K562 (cell line): ENCODE measurements at regions not wholly inside any gene's neighbourhood (a gene's known extent, or its start where the extent isn't known, plus 50 kb on each side); places are given as distances from the start of the nearest gene placed in this dataset.

Experiments used
- ATAC-seq: fragments of 200-7000 bp; cut with Tn5 transposase; 3 replicates; pipeline ENCODE4 v1.9.1; 2020; ENCODE audit warnings: moderate library complexity
- BruUV-seq: library from RNA; stranded (reverse); fragments of 400-500 nt; replicated peaks from 2 replicates; lab custom pipeline; 2021; lab: Mats Ljungman, UMichigan
- CTCF ChIA-PET: fragments of 300-600 bp; formaldehyde crosslinking; extraction: SDS; loops from one replicate; lab custom pipeline; 2021; ENCODE audit warnings: low intra/inter-chr PET ratio; lab: Yijun Ruan, JAX
- POLR2A ChIA-PET: fragments of 300-600, 350-650 bp; sonication (Branson Sonifier 250); formaldehyde crosslinking; extraction: SDS; loops from one replicate; lab custom pipeline; 2021; ENCODE audit warnings: antibody characterized with exemption, inconsistent platforms; lab: Yijun Ruan, JAX
- DNase-seq, 4 experiments: peaks; one replicate each; pipeline versions ENCODE4 v3.0.0 to v3.0.0-alpha.2; 2011 to 2018; ENCODE audit warnings: low spot score in 3 of 4, mixed read lengths in 3 of 4; ENCODE audit errors: extremely low read depth in 1 of 4
- FAIRE-seq: peaks from 2 replicates; lab custom pipeline; 2011; peaks lifted over from hg19 to GRCh38; lab: Jason Lieb, UNC
- H2AFZ ChIP-seq: 2 replicates; pipeline ENCODE4 v1.6.0; 2011; ENCODE audit warnings: low read depth, low read length, control low read depth, inconsistent platforms
- H3K27ac ChIP-seq: fragments of 200-600 bp; 3 replicates; pipeline ENCODE4 v1.8.0; 2011; ENCODE audit warnings: low read depth, mild to moderate bottlenecking, control low read depth, inconsistent platforms, low read length, moderate library complexity, mixed read lengths; ENCODE audit errors: extremely low read depth
- H3K27me3 ChIP-seq, 2 experiments: fragments of 300-600 bp in 1 of 2; 2 replicates in 1 of 2; 3 replicates in 1 of 2; pipeline versions ENCODE4 v1.6.0 to v1.8.0; 2011; ENCODE audit warnings: inconsistent platforms in 2 of 2, low read length in 2 of 2, mild to moderate bottlenecking in 1 of 2, mixed read lengths in 1 of 2, moderate library complexity in 1 of 2; ENCODE audit not compliant: control insufficient read depth in 2 of 2, insufficient read depth in 2 of 2
- H3K36me3 ChIP-seq: fragments of 300-600 bp; 3 replicates; pipeline ENCODE4 v1.8.0; 2011; ENCODE audit warnings: mild to moderate bottlenecking, low read length, inconsistent platforms; ENCODE audit not compliant: control insufficient read depth, insufficient read depth
- H3K4me1 ChIP-seq, 2 experiments: fragments of 200-600 bp in 1 of 2; replicated peaks in 1 of 2; 2 replicates in 1 of 2; 3 replicates in 1 of 2; pipeline versions ENCODE4 v1.5.1 to v1.8.0; 2011; ENCODE audit warnings: inconsistent platforms in 2 of 2, low read length in 2 of 2, mild to moderate bottlenecking in 1 of 2, mixed read lengths in 1 of 2, moderate library complexity in 1 of 2; ENCODE audit not compliant: control insufficient read depth in 2 of 2, insufficient read depth in 2 of 2
- H3K4me2 ChIP-seq: 2 replicates; pipeline ENCODE4 v1.6.1; 2011; ENCODE audit warnings: low read length, control low read depth, inconsistent platforms, mixed read lengths; ENCODE audit not compliant: insufficient read depth
- H3K4me3 ChIP-seq: fragments of 200-600 bp; sonication (generic), shearing (Covaris generic); 2 replicates; pipeline ENCODE4 v1.5.1; 2016; ENCODE audit warnings: control low read depth, inconsistent platforms
- H3K79me2 ChIP-seq: fragments of 200-600 bp; 3 replicates; pipeline ENCODE4 v1.8.0; 2011; ENCODE audit warnings: low read length, inconsistent platforms; ENCODE audit not compliant: control insufficient read depth, insufficient read depth
- H3K9ac ChIP-seq, 2 experiments: 2 replicates each; pipeline versions ENCODE4 v1.6.0 to v1.6.1; 2011; ENCODE audit warnings: low read depth in 2 of 2, low read length in 2 of 2, control low read depth in 1 of 2, inconsistent platforms in 1 of 2, mild to moderate bottlenecking in 1 of 2, mixed read lengths in 1 of 2; ENCODE audit not compliant: insufficient read depth in 1 of 2
- H3K9me1 ChIP-seq: one replicate; pipeline ENCODE4 v1.6.0; 2011; ENCODE audit warnings: inconsistent platforms, mild to moderate bottlenecking, low read length, moderate library complexity; ENCODE audit not compliant: control insufficient read depth, insufficient read depth
- H3K9me3 ChIP-seq: replicated peaks from 2 replicates; pipeline ENCODE4 v1.5.1; 2011; ENCODE audit warnings: low read depth, low read length, inconsistent platforms; ENCODE audit not compliant: control insufficient read depth, insufficient read depth
- H4K20me1 ChIP-seq: replicated peaks from 2 replicates; pipeline ENCODE4 v1.6.1; 2011; ENCODE audit warnings: low read length, inconsistent platforms, mixed read lengths; ENCODE audit not compliant: control insufficient read depth, insufficient read depth
- RAD51 ChIP-seq: fragments of 450-650 bp; IDR thresholded peaks from 2 replicates; pipeline ENCODE4 v1.7.1; 2016; ENCODE audit warnings: low read depth, mild to moderate bottlenecking, borderline replicate concordance
- ZFP30 ChIP-seq: fragments of 250-450 bp; sonication (Bioruptor Pico); IDR thresholded peaks from 2 replicates; pipeline ENCODE4 v1.8.0; 2022; ENCODE audit warnings: moderate library complexity, mild to moderate bottlenecking, inconsistent platforms, borderline replicate concordance
- ZNF445 ChIP-seq: fragments of 250-450 bp; sonication (Bioruptor Pico); IDR thresholded peaks from 2 replicates; pipeline ENCODE4 v1.4.0; 2020; ENCODE audit warnings: low read depth, mild to moderate bottlenecking, moderate library complexity
- in situ Hi-C: fragments of 300-500 bp; cut with MboI; formaldehyde crosslinking; loops from 4 replicates; pipeline ENCODE4 v1.15.0; 2018; ENCODE audit warnings: inconsistent platforms, mixed read lengths
- intact Hi-C: fragments of 100-400 bp; cut with micrococcal nuclease; formaldehyde crosslinking; loops from 2 replicates; pipeline ENCODE4 v1.14.2; 2022
- TF ChIP-seq, protein P1 (sequence below): sonication (generic); formaldehyde crosslinking; IDR thresholded peaks from 2 replicates; pipeline ENCODE4 v1.8.0; 2023; ENCODE audit warnings: mild to moderate bottlenecking, missing genetic modification reagents
- TF ChIP-seq, protein P2 (sequence below): fragments of 450-650 bp; formaldehyde crosslinking; conservative IDR thresholded peaks from 2 replicates; pipeline ENCODE4 v1.4.0; 2022; ENCODE audit warnings: mild to moderate bottlenecking, missing genetic modification characterization
- TF ChIP-seq, protein P3 (sequence below): fragments of 250-450 bp; sonication (Bioruptor Pico); IDR thresholded peaks from 2 replicates; pipeline ENCODE4 v1.4.0; 2020; ENCODE audit warnings: mild to moderate bottlenecking, moderate library complexity

DNA sequence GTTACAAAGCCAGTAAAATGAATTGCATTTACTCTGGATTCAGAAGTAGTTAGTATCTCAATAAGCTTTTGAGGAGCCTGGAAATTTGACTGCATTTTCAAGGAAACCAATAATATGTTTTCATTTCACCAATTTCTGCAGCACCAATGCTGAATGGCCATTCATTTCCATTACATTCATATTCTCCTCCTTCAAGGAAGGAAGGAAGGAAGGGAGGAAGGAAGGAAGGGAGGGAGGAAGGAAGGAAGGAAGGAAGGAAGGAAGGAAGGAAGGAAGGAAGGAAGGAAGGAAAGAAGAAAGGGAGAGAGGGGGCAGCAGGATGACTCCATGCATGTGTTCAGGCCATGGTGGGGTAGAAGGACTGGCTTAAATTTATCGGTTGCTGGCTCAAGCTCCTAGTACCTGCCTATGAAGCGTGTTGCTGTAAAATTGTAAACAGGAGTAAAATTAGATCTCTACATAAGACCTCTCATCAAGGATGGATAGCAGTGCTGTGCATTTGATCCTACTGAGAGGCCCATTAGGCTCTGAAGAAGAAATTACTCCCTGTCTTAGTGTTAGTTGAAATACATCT is 498.8 kb upstream of the TNC start (continued):
- TF ChIP-seq, protein P1, sequence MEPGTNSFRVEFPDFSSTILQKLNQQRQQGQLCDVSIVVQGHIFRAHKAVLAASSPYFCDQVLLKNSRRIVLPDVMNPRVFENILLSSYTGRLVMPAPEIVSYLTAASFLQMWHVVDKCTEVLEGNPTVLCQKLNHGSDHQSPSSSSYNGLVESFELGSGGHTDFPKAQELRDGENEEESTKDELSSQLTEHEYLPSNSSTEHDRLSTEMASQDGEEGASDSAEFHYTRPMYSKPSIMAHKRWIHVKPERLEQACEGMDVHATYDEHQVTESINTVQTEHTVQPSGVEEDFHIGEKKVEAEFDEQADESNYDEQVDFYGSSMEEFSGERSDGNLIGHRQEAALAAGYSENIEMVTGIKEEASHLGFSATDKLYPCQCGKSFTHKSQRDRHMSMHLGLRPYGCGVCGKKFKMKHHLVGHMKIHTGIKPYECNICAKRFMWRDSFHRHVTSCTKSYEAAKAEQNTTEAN = no peak
- TF ChIP-seq, protein P2, sequence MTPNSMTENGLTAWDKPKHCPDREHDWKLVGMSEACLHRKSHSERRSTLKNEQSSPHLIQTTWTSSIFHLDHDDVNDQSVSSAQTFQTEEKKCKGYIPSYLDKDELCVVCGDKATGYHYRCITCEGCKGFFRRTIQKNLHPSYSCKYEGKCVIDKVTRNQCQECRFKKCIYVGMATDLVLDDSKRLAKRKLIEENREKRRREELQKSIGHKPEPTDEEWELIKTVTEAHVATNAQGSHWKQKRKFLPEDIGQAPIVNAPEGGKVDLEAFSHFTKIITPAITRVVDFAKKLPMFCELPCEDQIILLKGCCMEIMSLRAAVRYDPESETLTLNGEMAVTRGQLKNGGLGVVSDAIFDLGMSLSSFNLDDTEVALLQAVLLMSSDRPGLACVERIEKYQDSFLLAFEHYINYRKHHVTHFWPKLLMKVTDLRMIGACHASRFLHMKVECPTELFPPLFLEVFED (CRISPR knock-in tag) = no peak

DNA sequence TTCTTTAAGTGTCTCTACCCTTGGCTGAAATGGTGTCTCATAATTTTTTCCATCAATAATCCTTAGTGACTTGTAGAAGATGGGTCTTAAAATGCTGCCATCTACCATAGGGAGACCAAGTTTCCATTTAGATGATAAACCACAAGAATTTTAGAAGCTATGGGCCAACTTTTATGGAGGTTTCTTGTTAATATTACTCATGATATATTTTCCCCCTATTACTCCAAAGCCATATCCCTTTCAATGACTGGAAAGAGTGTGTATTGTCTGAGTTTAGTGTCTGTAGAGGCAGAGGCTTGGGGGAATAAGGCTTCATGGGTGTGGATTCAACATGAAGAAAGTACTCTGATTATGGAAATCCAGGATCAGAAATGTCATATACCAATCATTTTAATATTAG is 507.3 kb upstream of the TNC start:
- no peak overlapping the region for H3K27ac ChIP-seq
- no peaks in the 10 kb centered on the region for H3K27me3 ChIP-seq
- no TSS peak for BruUV-seq
- no peak overlapping the region for H2AFZ ChIP-seq
- CTCF ChIA-PET = no interaction called here
- H3K9me3 ChIP-seq = no peaks in the 10 kb centered on the region
- ATAC-seq (no peak), DNase-seq (no peak), FAIRE-seq (no peak)
- no peaks in the 10 kb centered on the region for H3K4me1 ChIP-seq
- no peaks in the 10 kb centered on the region for H4K20me1 ChIP-seq
- H3K4me2 ChIP-seq = no peak overlapping the region
- TF ChIP-seq ZFP30 (no peak), RAD51 (no peak), ZNF445 (CRISPR knock-in tag) (no peak)
- TF ChIP-seq, protein P3, sequence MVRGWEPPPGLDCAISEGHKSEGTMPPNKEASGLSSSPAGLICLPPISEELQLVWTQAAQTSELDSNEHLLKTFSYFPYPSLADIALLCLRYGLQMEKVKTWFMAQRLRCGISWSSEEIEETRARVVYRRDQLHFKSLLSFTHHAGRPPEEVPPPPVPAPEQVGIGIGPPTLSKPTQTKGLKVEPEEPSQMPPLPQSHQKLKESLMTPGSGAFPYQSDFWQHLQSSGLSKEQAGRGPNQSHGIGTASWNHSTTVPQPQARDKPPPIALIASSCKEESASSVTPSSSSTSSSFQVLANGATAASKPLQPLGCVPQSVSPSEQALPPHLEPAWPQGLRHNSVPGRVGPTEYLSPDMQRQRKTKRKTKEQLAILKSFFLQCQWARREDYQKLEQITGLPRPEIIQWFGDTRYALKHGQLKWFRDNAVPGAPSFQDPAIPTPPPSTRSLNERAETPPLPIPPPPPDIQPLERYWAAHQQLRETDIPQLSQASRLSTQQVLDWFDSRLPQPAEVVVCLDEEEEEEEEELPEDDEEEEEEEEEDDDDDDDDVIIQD (CRISPR knock-in tag) = no peak
- no peaks in the 10 kb centered on the region for H3K9me1 ChIP-seq
- no peak overlapping the region for H3K9ac ChIP-seq
- POLR2A ChIA-PET = no interaction called here
- H3K36me3 ChIP-seq = no peaks in the 10 kb centered on the region
- H3K79me2 ChIP-seq = no peaks in the 10 kb centered on the region
- in situ Hi-C loops = no loop called here
- intact Hi-C loops = no loop called here
- H3K4me3 ChIP-seq = no peak overlapping the region
